A673 (cell line): ENCODE measurements at regions not wholly inside any gene's neighbourhood (a gene's known extent, or its start where the extent isn't known, plus 50 kb on each side); places are given as distances from the start of the nearest gene placed in this dataset.

Experiments
- BruUV-seq: library from RNA; stranded (reverse); fragments of 400-500 nt; replicated peaks from 2 replicates; lab custom pipeline; 2021; lab: Mats Ljungman, UMichigan
- CTCF ChIA-PET: fragments of 300-600 bp; sonication (Branson Sonifier 250); formaldehyde crosslinking; loops from one replicate; lab custom pipeline; 2022; ENCODE audit warnings: antibody characterized with exemption; lab: Charles Lee
- POLR2A ChIA-PET: fragments of 300-600 bp; sonication (Branson Sonifier 250); formaldehyde crosslinking; loops from one replicate; lab custom pipeline; 2022; ENCODE audit warnings: antibody characterized with exemption; ENCODE audit not compliant: low non-redundant PET; lab: Charles Lee
- DNase-seq: peaks from one replicate; pipeline ENCODE4 v3.0.0-alpha.2; 2015; ENCODE audit warnings: low spot score
- H3K27ac ChIP-seq: fragments of 200-600 bp; sonication (generic); 2 replicates; pipeline ENCODE4 v1.5.1; 2016; ENCODE audit warnings: mixed run types, low read depth, mild to moderate bottlenecking, mixed read lengths, antibody characterized with exemption, low read length; ENCODE audit not compliant: poor library complexity, severe bottlenecking
- H3K27me3 ChIP-seq: fragments of 200-600 bp; sonication (generic); replicated peaks from 2 replicates; pipeline ENCODE4 v1.6.1; 2017; ENCODE audit warnings: mixed run types, low read depth, mild to moderate bottlenecking, mixed read lengths, antibody characterized with exemption, low read length; ENCODE audit not compliant: insufficient read depth, poor library complexity
- H3K36me3 ChIP-seq: fragments of 200-600 bp; sonication (generic); 2 replicates; pipeline ENCODE4 v1.6.1; 2016; ENCODE audit warnings: mixed run types, mild to moderate bottlenecking, mixed read lengths, antibody characterized with exemption, low read length; ENCODE audit not compliant: insufficient read depth, poor library complexity, severe bottlenecking
- H3K4me1 ChIP-seq: fragments of 200-600 bp; sonication (generic); 2 replicates; pipeline ENCODE4 v1.6.1; 2017; ENCODE audit warnings: mixed run types, mild to moderate bottlenecking, mixed read lengths, antibody characterized with exemption, low read length; ENCODE audit not compliant: insufficient read depth, poor library complexity, severe bottlenecking
- H3K4me3 ChIP-seq: fragments of 200-600 bp; sonication (generic); 2 replicates; pipeline ENCODE4 v1.5.1; 2016; ENCODE audit warnings: low read depth, mixed run types, mild to moderate bottlenecking, mixed read lengths, low read length; ENCODE audit not compliant: poor library complexity, severe bottlenecking
- H3K9me3 ChIP-seq: fragments of 200-600 bp; sonication (generic); 2 replicates; pipeline ENCODE4 v1.6.1; 2016; ENCODE audit warnings: mixed run types, low read depth, mild to moderate bottlenecking, mixed read lengths, antibody characterized with exemption, low read length; ENCODE audit not compliant: poor library complexity, severe bottlenecking
- EZH2 ChIP-seq: fragments of 200-600 bp; sonication (generic); IDR thresholded peaks from 2 replicates; pipeline ENCODE4 v1.6.1; 2017; ENCODE audit warnings: borderline replicate concordance, low read depth, mild to moderate bottlenecking, mixed read lengths, antibody characterized with exemption, low read length; ENCODE audit not compliant: poor library complexity, severe bottlenecking
- intact Hi-C: fragments of 100-400 bp; cut with micrococcal nuclease; formaldehyde crosslinking; loops from one replicate; pipeline ENCODE4 v1.10.0; 2022; ENCODE audit not compliant: unreplicated experiment
- TF ChIP-seq, protein P1 (sequence below): fragments of 300-800, 200-600 bp; sonication (generic); conservative IDR thresholded peaks from 2 replicates; pipeline ENCODE4 v1.5.1; 2017; ENCODE audit warnings: low read depth, mild to moderate bottlenecking, antibody characterized with exemption, low read length, moderate library complexity, mixed read lengths

GRCh38 chr5:91730026-91730425 is 346.9 kb upstream of the ARRDC3 start:
- Histone ChIP-seq H3K36me3 (no peaks in the 10 kb centered on the region), H3K4me1 (no peaks in the 10 kb centered on the region), H3K27ac (no peak overlapping the region), H3K4me3 (no peak overlapping the region), H3K9me3 (no peaks in the 10 kb centered on the region), H3K27me3 (no peaks in the 10 kb centered on the region)
- no peak for TF ChIP-seq EZH2
- TF ChIP-seq, protein P1, sequence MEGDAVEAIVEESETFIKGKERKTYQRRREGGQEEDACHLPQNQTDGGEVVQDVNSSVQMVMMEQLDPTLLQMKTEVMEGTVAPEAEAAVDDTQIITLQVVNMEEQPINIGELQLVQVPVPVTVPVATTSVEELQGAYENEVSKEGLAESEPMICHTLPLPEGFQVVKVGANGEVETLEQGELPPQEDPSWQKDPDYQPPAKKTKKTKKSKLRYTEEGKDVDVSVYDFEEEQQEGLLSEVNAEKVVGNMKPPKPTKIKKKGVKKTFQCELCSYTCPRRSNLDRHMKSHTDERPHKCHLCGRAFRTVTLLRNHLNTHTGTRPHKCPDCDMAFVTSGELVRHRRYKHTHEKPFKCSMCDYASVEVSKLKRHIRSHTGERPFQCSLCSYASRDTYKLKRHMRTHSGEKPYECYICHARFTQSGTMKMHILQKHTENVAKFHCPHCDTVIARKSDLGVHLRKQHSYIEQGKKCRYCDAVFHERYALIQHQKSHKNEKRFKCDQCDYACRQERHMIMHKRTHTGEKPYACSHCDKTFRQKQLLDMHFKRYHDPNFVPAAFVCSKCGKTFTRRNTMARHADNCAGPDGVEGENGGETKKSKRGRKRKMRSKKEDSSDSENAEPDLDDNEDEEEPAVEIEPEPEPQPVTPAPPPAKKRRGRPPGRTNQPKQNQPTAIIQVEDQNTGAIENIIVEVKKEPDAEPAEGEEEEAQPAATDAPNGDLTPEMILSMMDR, result no peak
- ChIA-PET POLR2A (no interaction called here), CTCF (no interaction called here)
- intact Hi-C loops, result no loop called here
- no TSS peak for BruUV-seq
- no peak for DNase-seq

DNA sequence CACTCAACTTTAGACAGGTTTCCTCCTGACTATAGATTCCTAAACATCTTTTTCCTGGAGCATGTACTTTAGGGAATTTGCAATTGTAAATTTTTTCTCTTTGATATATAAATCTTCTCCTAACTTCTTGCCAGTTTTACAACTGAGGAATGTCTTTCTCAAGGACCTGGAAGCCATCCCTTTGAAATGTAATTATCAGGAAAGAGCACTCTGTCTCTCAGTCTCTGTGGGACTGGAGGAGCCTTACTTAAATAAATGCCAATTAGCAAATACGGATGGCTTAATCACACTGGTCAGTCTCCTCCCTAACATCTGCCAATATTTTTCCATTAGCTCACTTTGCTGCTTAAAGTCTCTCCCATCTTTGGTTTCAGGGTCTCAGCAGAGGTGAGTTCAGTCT is 344.3 kb upstream of the ARRDC3 start:
- H3K36me3 ChIP-seq, result no peaks in the 10 kb centered on the region
- intact Hi-C loops, result no loop called here
- CTCF ChIA-PET, result no interaction called here
- no peaks in the 10 kb centered on the region for H3K4me1 ChIP-seq
- TF ChIP-seq, protein P1, result no peak
- TF ChIP-seq EZH2, result no peak
- H3K9me3 ChIP-seq, result no peaks in the 10 kb centered on the region
- BruUV-seq, result no TSS peak
- POLR2A ChIA-PET, result no interaction called here
- DNase-seq, result no peak
- no peak overlapping the region for H3K4me3 ChIP-seq
- H3K27me3 ChIP-seq, result no peaks in the 10 kb centered on the region
- no peak overlapping the region for H3K27ac ChIP-seq

DNA sequence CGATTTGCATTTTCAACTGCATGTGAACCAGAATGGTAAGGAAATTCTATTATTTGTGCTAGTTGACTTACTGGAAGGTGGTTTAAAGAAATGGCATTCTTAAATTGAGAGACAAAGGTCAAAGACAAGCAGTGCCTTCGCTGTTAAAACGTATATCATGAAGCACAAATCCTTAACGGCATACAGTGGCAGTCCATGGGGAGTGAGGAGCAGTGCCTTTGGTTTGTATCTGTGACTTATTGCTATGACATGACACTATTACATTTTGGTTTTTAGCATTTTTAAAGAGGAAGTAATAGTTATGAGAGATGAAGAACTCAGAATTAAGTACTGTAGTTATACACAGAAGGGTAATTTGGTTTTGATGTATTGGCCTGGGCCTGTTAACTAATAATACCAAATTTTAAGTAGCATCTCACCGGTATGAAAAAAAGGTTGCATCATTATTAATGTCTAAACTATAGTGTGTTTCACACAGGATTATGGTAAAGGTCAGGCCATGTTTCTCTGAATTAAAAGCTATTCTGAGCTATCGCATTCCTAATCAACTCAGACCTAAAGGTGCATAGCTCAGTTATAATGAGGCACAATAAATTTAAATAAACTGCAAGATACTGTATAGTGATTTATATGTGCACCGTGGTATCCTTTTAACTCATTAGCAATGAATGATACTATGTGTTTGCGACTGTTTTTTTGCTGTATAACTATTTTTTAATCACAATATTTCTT is 339.8 kb upstream of the ARRDC3 start:
- intact Hi-C loops, result no loop called here
- no peak overlapping the region for H3K4me3 ChIP-seq
- TF ChIP-seq, protein P1, result no peak
- TF ChIP-seq EZH2, result no peak
- no TSS peak for BruUV-seq
- H3K27me3 ChIP-seq, result no peaks in the 10 kb centered on the region
- no peak for DNase-seq
- no peaks in the 10 kb centered on the region for H3K9me3 ChIP-seq
- no peaks in the 10 kb centered on the region for H3K36me3 ChIP-seq
- POLR2A ChIA-PET, result no interaction called here
- H3K4me1 ChIP-seq, result no peaks in the 10 kb centered on the region
- no peak overlapping the region for H3K27ac ChIP-seq
- CTCF ChIA-PET, result no interaction called here
